Muscle layer of duodenum (tissue), 2 donors: ENCODE measurements at regions not wholly inside any gene's neighbourhood (a gene's known extent, or its start where the extent isn't known, plus 50 kb on each side); places are given as distances from the start of the nearest gene placed in this dataset.
"Not testable (repeated sequence)": the region's sequence is repeated elsewhere in the genome, so short reads cannot be mapped to it uniquely, and the experiment has no call there.

Experiments used
- H3K27ac ChIP-seq: one replicate; pipeline ENCODE4 v1.7.0; 2013; ENCODE audit warnings: mild to moderate bottlenecking, low read length
- H3K27me3 ChIP-seq: one replicate; pipeline ENCODE4 v1.7.0; 2013; ENCODE audit warnings: low read depth, mild to moderate bottlenecking, control low read depth, low read length
- H3K36me3 ChIP-seq, 2 donors: one replicate each; pipeline ENCODE4 v1.7.0; 2013; ENCODE audit warnings: low read length in 2 of 2, control low read depth in 1 of 2, mild to moderate bottlenecking in 1 of 2; ENCODE audit not compliant: insufficient read depth in 2 of 2, control insufficient read depth in 1 of 2
- H3K4me1 ChIP-seq, 2 donors: one replicate each; pipeline ENCODE4 v1.7.0; 2013; ENCODE audit warnings: low read length in 2 of 2, mild to moderate bottlenecking in 2 of 2, control low read depth in 1 of 2, moderate library complexity in 1 of 2; ENCODE audit not compliant: insufficient read depth in 2 of 2, control insufficient read depth in 1 of 2
- H3K4me3 ChIP-seq, 2 donors: one replicate each; pipeline ENCODE4 v1.7.0; 2013; ENCODE audit warnings: low read length in 2 of 2, low read depth in 1 of 2, mild to moderate bottlenecking in 1 of 2
- H3K9me3 ChIP-seq, 2 donors: one replicate each; pipeline ENCODE4 v1.7.0; 2013; ENCODE audit warnings: low read length in 2 of 2, control low read depth in 1 of 2, mild to moderate bottlenecking in 1 of 2; ENCODE audit not compliant: control insufficient read depth in 1 of 2
- donor health status: healthy.

- Histone ChIP-seq H3K9me3 (peaks cover 0 to 23% of the 10 kb centered on the region in 2 donors), H3K4me1 (no peaks in the 10 kb centered on the region), H3K27me3 (no peaks in the 10 kb centered on the region)
Observed at GRCh38 chr22:10741210-10741609, 4786.8 kb upstream of the OR11H1 start.

GRCh38 chr22:10741776-10742630 lies 4786.0 kb upstream of the OR11H1 start:
- not testable (repeated sequence) for H3K4me1 ChIP-seq, H3K27me3 ChIP-seq, H3K36me3 ChIP-seq, H3K27ac ChIP-seq
- peak overlapping the region in 1 of 2 donors; percentile 31 for H3K4me3 ChIP-seq
- peaks cover 0 to 26% of the 10 kb centered on the region in 2 donors for H3K9me3 ChIP-seq

More at GRCh38 chr22:10741210-10741609, 4786.8 kb upstream of the OR11H1 start:
- no peak overlapping the region for H3K27ac ChIP-seq
- H3K36me3 ChIP-seq = no peaks in the 10 kb centered on the region
- peak overlapping the region in 1 of 2 donors; percentile 6 for H3K4me3 ChIP-seq

GRCh38 chr22:10746382-10746781 lies 4781.6 kb upstream of the OR11H1 start:
- peaks cover 0 to 23% of the 10 kb centered on the region in 2 donors for H3K9me3 ChIP-seq
- H3K4me3 ChIP-seq, H3K27me3 ChIP-seq, H3K27ac ChIP-seq, H3K36me3 ChIP-seq, H3K4me1 ChIP-seq: not testable (repeated sequence)

- not testable (repeated sequence) for H3K27me3 ChIP-seq, H3K36me3 ChIP-seq, H3K27ac ChIP-seq, H3K4me3 ChIP-seq, H3K4me1 ChIP-seq
- H3K9me3 ChIP-seq = peaks cover 0 to 17% of the 10 kb centered on the region in 2 donors
Observed at GRCh38 chr22:10747227-10747626, 4780.8 kb upstream of the OR11H1 start.

GRCh38 chr22:10748751-10749150 lies 4779.2 kb upstream of the OR11H1 start:
- not testable (repeated sequence) for H3K27me3 ChIP-seq, H3K27ac ChIP-seq, H3K36me3 ChIP-seq, H3K4me3 ChIP-seq, H3K4me1 ChIP-seq
- peaks cover 0 to 13% of the 10 kb centered on the region in 2 donors for H3K9me3 ChIP-seq

GRCh38 chr22:10749423-10749822 lies 4778.6 kb upstream of the OR11H1 start:
- not testable (repeated sequence) for H3K27ac ChIP-seq, H3K27me3 ChIP-seq, H3K4me3 ChIP-seq, H3K36me3 ChIP-seq, H3K4me1 ChIP-seq
- H3K9me3 ChIP-seq = peaks cover 0 to 13% of the 10 kb centered on the region in 2 donors

GRCh38 chr22:10753566-10753965 lies 4774.4 kb upstream of the OR11H1 start:
- not testable (repeated sequence) for H3K27ac ChIP-seq, H3K36me3 ChIP-seq, H3K4me1 ChIP-seq, H3K27me3 ChIP-seq, H3K4me3 ChIP-seq, H3K9me3 ChIP-seq

GRCh38 chr22:10755350-10755749 lies 4772.6 kb upstream of the OR11H1 start:
- not testable (repeated sequence) for H3K36me3 ChIP-seq, H3K9me3 ChIP-seq, H3K27ac ChIP-seq, H3K27me3 ChIP-seq, H3K4me1 ChIP-seq, H3K4me3 ChIP-seq

GRCh38 chr22:10760418-10760817 lies 4767.6 kb upstream of the OR11H1 start:
- H3K36me3 ChIP-seq = not testable (repeated sequence)

GRCh38 chr22:10766320-10766719 lies 4761.7 kb upstream of the OR11H1 start:
- not testable (repeated sequence) for H3K4me1 ChIP-seq, H3K36me3 ChIP-seq, H3K27me3 ChIP-seq, H3K4me3 ChIP-seq, H3K27ac ChIP-seq
- H3K9me3 ChIP-seq = peaks cover 0 to 18% of the 10 kb centered on the region in 2 donors

More at GRCh38 chr22:10760418-10760817, 4767.6 kb upstream of the OR11H1 start:
- H3K27ac ChIP-seq, H3K4me3 ChIP-seq, H3K4me1 ChIP-seq, H3K27me3 ChIP-seq, H3K9me3 ChIP-seq: not testable (repeated sequence)

- not testable (repeated sequence) for H3K27ac ChIP-seq, H3K4me1 ChIP-seq, H3K36me3 ChIP-seq, H3K27me3 ChIP-seq
- Histone ChIP-seq H3K4me3 (peak overlapping the region in 1 of 2 donors; percentile 19), H3K9me3 (peaks cover 0 to 25% of the 10 kb centered on the region in 2 donors)
Observed at GRCh38 chr22:10768875-10769274, 4759.1 kb upstream of the OR11H1 start.

- not testable (repeated sequence) for H3K4me1 ChIP-seq, H3K27me3 ChIP-seq, H3K36me3 ChIP-seq, H3K4me3 ChIP-seq, H3K27ac ChIP-seq
- H3K9me3 ChIP-seq = peaks cover 0 to 25% of the 10 kb centered on the region in 2 donors
Observed at GRCh38 chr22:10771744-10772143, 4756.2 kb upstream of the OR11H1 start.
